ENCODE measurements at regions not wholly inside any gene's neighbourhood (a gene's known extent, or its start where the extent isn't known, plus 50 kb on each side); places are given as distances from the start of the nearest gene placed in this dataset.

GRCh38 chr4:135073389-135073788, 871.8 kb upstream of the PABPC4L start:
- intact Hi-C loops (cut with DNase I): no loop called here

GRCh38 chr4:135072553-135072952, 871.0 kb upstream of the PABPC4L start:
- no peaks in the 10 kb centered on the region for H3K9me3 ChIP-seq
- H3K27me3 ChIP-seq (replicated peaks; ENCODE audit: insufficient read depth): no peaks in the 10 kb centered on the region
- WGBS: 22% methylated on average over 3 of the region's 3 CpGs
- H3K4me3 ChIP-seq: no peak overlapping the region
- H3K4me1 ChIP-seq (replicated peaks): no peaks in the 10 kb centered on the region
- H3K36me3 ChIP-seq: no peaks in the 10 kb centered on the region
- DNase-seq (ENCODE audit: low spot score): no peak
- TF ChIP-seq CTCF (IDR thresholded peaks at IDR 0.05): no peak
- no peak overlapping the region for H3K27ac ChIP-seq
- intact Hi-C loops (cut with DNase I): no loop called here

More at GRCh38 chr4:135073389-135073788, 871.8 kb upstream of the PABPC4L start:
- H3K9me3 ChIP-seq: no peaks in the 10 kb centered on the region
- H3K4me1 ChIP-seq (replicated peaks): no peaks in the 10 kb centered on the region
- no peaks in the 10 kb centered on the region for H3K36me3 ChIP-seq
- no peak overlapping the region for H3K4me3 ChIP-seq
- no peaks in the 10 kb centered on the region for H3K27me3 ChIP-seq (replicated peaks; ENCODE audit: insufficient read depth)
- no peak for DNase-seq (ENCODE audit: low spot score)
- 91% methylated on average over 2 of the region's 2 CpGs for WGBS
- TF ChIP-seq POLR2AphosphoS5 (IDR thresholded peaks at IDR 0.05) (no peak), CTCF (IDR thresholded peaks at IDR 0.05) (no peak), POLR2A (IDR thresholded peaks at IDR 0.05) (no peak)
- H3K27ac ChIP-seq: no peak overlapping the region

- Histone ChIP-seq H3K9me3 (no peaks in the 10 kb centered on the region), H3K36me3 (no peaks in the 10 kb centered on the region), H3K27me3 (replicated peaks; ENCODE audit: insufficient read depth) (no peaks in the 10 kb centered on the region), H3K4me1 (replicated peaks) (no peaks in the 10 kb centered on the region), H3K4me3 (no peak overlapping the region), H3K27ac (no peak overlapping the region)
- intact Hi-C loops (cut with DNase I): no loop called here
- DNase-seq (ENCODE audit: low spot score): no peak
- 74% methylated on average over 2 of the region's 2 CpGs for WGBS
- TF ChIP-seq POLR2AphosphoS5 (IDR thresholded peaks at IDR 0.05): no peak
Measured at GRCh38 chr4:135065366-135065765, 863.8 kb upstream of the PABPC4L start.

GRCh38 chr4:135050086-135050717, 848.6 kb upstream of the PABPC4L start:
- no peaks in the 10 kb centered on the region for H3K9me3 ChIP-seq
- no peaks in the 10 kb centered on the region for H3K4me1 ChIP-seq (replicated peaks)
- H3K4me3 ChIP-seq: no peak overlapping the region
- no peak overlapping the region for H3K27ac ChIP-seq
- intact Hi-C loops (cut with DNase I): no loop called here
- H3K27me3 ChIP-seq (replicated peaks; ENCODE audit: insufficient read depth): no peaks in the 10 kb centered on the region
- TF ChIP-seq POLR2AphosphoS5 (IDR thresholded peaks at IDR 0.05) (no peak), POLR2A (IDR thresholded peaks at IDR 0.05) (no peak), CTCF (IDR thresholded peaks at IDR 0.05) (no peak)
- WGBS: 68% methylated on average over 7 of the region's 7 CpGs
- no peak for DNase-seq (ENCODE audit: low spot score)
- H3K36me3 ChIP-seq: no peaks in the 10 kb centered on the region

GRCh38 chr4:135032670-135033069, 831.1 kb upstream of the PABPC4L start:
- no peak overlapping the region for H3K27ac ChIP-seq
- TF ChIP-seq POLR2A (IDR thresholded peaks at IDR 0.05): no peak
- TF ChIP-seq CTCF (IDR thresholded peaks at IDR 0.05): no peak
- TF ChIP-seq POLR2AphosphoS5 (IDR thresholded peaks at IDR 0.05): no peak
- no peaks in the 10 kb centered on the region for H3K36me3 ChIP-seq
- no peaks in the 10 kb centered on the region for H3K9me3 ChIP-seq
- H3K4me3 ChIP-seq: no peak overlapping the region
- intact Hi-C loops (cut with DNase I): no loop called here
- no peaks in the 10 kb centered on the region for H3K27me3 ChIP-seq (replicated peaks; ENCODE audit: insufficient read depth)
- DNase-seq (ENCODE audit: low spot score): no peak
- WGBS: 72% methylated on average over 1 of the region's 1 CpG
- no peaks in the 10 kb centered on the region for H3K4me1 ChIP-seq (replicated peaks)

Data from prostate gland (tissue), 2 donors.